SK-N-SH (cell line): ENCODE measurements at regions not wholly inside any gene's neighbourhood (a gene's known extent, or its start where the extent isn't known, plus 50 kb on each side); places are given as distances from the start of the nearest gene placed in this dataset.

Experiments
- CTCF ChIA-PET: fragments of 300-600, 350-600 bp; formaldehyde crosslinking; extraction: SDS; loops from one replicate; lab custom pipeline; 2021; lab: Yijun Ruan, JAX
- POLR2A ChIA-PET: fragments of 350-600 bp; sonication (Branson Sonifier 250); formaldehyde crosslinking; extraction: SDS; loops from one replicate; lab custom pipeline; 2020; ENCODE audit warnings: antibody characterized with exemption, inconsistent platforms; lab: Yijun Ruan, JAX
- DNase-seq: peaks from one replicate; pipeline ENCODE4 v3.0.0; 2012
- H2AFZ ChIP-seq: fragments of 200-600 bp; sonication (generic); 2 replicates; pipeline ENCODE4 v1.8.1; 2016; ENCODE audit warnings: antibody characterized with exemption, mild to moderate bottlenecking, low read depth
- H3F3A ChIP-seq: fragments of 200-600 bp; sonication (generic); replicated peaks from 2 replicates; pipeline ENCODE3; 2016; ENCODE audit warnings: antibody characterized with exemption, mild to moderate bottlenecking; ENCODE audit not compliant: insufficient read depth
- H3K27ac ChIP-seq, 2 experiments: fragments of 200-500 bp in 1 of 2; fragments of 200-600 bp in 1 of 2; sonication (Bioruptor generic) in 1 of 2; sonication (generic), shearing (Covaris generic) in 1 of 2; 2 replicates each; pipeline versions ENCODE4 v1.5.1 to v1.6.1; 2014 to 2016; ENCODE audit warnings: low read depth in 2 of 2, inconsistent platforms in 1 of 2, low read length in 1 of 2, mild to moderate bottlenecking in 1 of 2, mixed read lengths in 1 of 2
- H3K27me3 ChIP-seq: fragments of 200-600 bp; sonication (generic), shearing (Covaris generic); 2 replicates; pipeline ENCODE4 v1.6.1; 2016; ENCODE audit warnings: mixed run types; ENCODE audit not compliant: insufficient read depth
- H3K36me3 ChIP-seq, 2 experiments: fragments of 200-500 bp in 1 of 2; fragments of 200-600 bp in 1 of 2; sonication (Bioruptor generic) in 1 of 2; sonication (generic) in 1 of 2; replicated peaks in 1 of 2; 2 replicates each; pipeline versions ENCODE3 to v1.5.1; 2014 to 2016; ENCODE audit warnings: low read length in 1 of 2, mild to moderate bottlenecking in 1 of 2; ENCODE audit not compliant: insufficient read depth in 2 of 2, control insufficient read depth in 1 of 2
- H3K4me1 ChIP-seq, 2 experiments: fragments of 200-500 bp in 1 of 2; fragments of 200-600 bp in 1 of 2; sonication (Bioruptor generic) in 1 of 2; sonication (generic), shearing (Covaris generic) in 1 of 2; 2 replicates each; pipeline versions ENCODE4 v1.5.1 to v1.6.1; 2014 to 2016; ENCODE audit warnings: low read depth in 1 of 2, low read length in 1 of 2, mixed run types in 1 of 2; ENCODE audit not compliant: insufficient read depth in 2 of 2, control insufficient read depth in 1 of 2
- H3K4me2 ChIP-seq: fragments of 200-600 bp; sonication (generic), shearing (Covaris generic); 2 replicates; pipeline ENCODE4 v1.6.1; 2017; ENCODE audit warnings: mixed run types
- H3K4me3 ChIP-seq, 2 experiments: fragments of 200-500 bp in 1 of 2; fragments of 200-600 bp in 1 of 2; sonication (Bioruptor generic) in 1 of 2; sonication (generic), shearing (Covaris generic) in 1 of 2; 2 replicates each; pipeline versions ENCODE4 v1.5.1 to v1.8.1; 2014 to 2016; ENCODE audit warnings: low read depth in 2 of 2, inconsistent platforms in 1 of 2, low read length in 1 of 2, mild to moderate bottlenecking in 1 of 2, mixed read lengths in 1 of 2, moderate library complexity in 1 of 2
- H3K79me2 ChIP-seq: fragments of 200-600 bp; sonication (generic); 2 replicates; pipeline ENCODE4 v1.8.1; 2017; ENCODE audit warnings: mild to moderate bottlenecking; ENCODE audit not compliant: insufficient read depth
- H3K9ac ChIP-seq: fragments of 200-600 bp; sonication (generic); 2 replicates; pipeline ENCODE4 v1.6.1; 2017; ENCODE audit warnings: mixed run types
- H3K9me2 ChIP-seq: fragments of 200-600 bp; sonication (generic); 2 replicates; pipeline ENCODE4 v1.6.1; 2017; ENCODE audit warnings: mixed run types
- H3K9me3 ChIP-seq: fragments of 200-600 bp; sonication (generic); 2 replicates; pipeline ENCODE4 v1.6.1; 2017; ENCODE audit warnings: mixed run types, mild to moderate bottlenecking, moderate library complexity
- H4K20me1 ChIP-seq: fragments of 200-600 bp; sonication (generic); 2 replicates; pipeline ENCODE4 v1.6.1; 2017; ENCODE audit warnings: mild to moderate bottlenecking, mixed run types; ENCODE audit not compliant: insufficient read depth
- ELF1 ChIP-seq: IDR thresholded peaks from 2 replicates; pipeline ENCODE4 v1.4.0; 2012
- EP300 ChIP-seq, 2 experiments: IDR thresholded peaks; 2 replicates each; pipeline versions ENCODE4 v1.4.0 to v1.6.1; 2012; ENCODE audit warnings: borderline replicate concordance in 1 of 2, low read depth in 1 of 2, low read length in 1 of 2
- FOSL2 ChIP-seq: IDR thresholded peaks from 2 replicates; pipeline ENCODE4 v1.4.0; 2012; ENCODE audit warnings: low read depth, mild to moderate bottlenecking, moderate library complexity, borderline replicate concordance
- FOXJ3 ChIP-seq: sonication (generic); formaldehyde crosslinking; IDR thresholded peaks from 2 replicates; pipeline ENCODE4 v1.5.1; 2020; ENCODE audit warnings: mild to moderate bottlenecking, missing genetic modification reagents
- FOXM1 ChIP-seq: IDR thresholded peaks from 2 replicates; pipeline ENCODE4 v1.4.0; 2012; ENCODE audit warnings: low read depth, mild to moderate bottlenecking
- GATA2 ChIP-seq: sonication (generic); formaldehyde crosslinking; IDR thresholded peaks from 2 replicates; pipeline ENCODE4 v1.5.0; 2020; ENCODE audit warnings: mild to moderate bottlenecking, missing genetic modification reagents
- MXI1 ChIP-seq: IDR thresholded peaks from 2 replicates; pipeline ENCODE4 v1.6.1; 2012; ENCODE audit warnings: mild to moderate bottlenecking, low read depth, low read length, improper control_type of control experiment
- NFIC ChIP-seq: IDR thresholded peaks from 2 replicates; pipeline ENCODE4 v1.4.0; 2012; ENCODE audit warnings: borderline replicate concordance
- NRF1 ChIP-seq: IDR thresholded peaks from 2 replicates; pipeline ENCODE4 v1.6.1; 2012; ENCODE audit warnings: low read depth, mild to moderate bottlenecking, low read length
- POLR2AphosphoS5 ChIP-seq: IDR thresholded peaks from 2 replicates; pipeline ENCODE4 v1.6.1; 2012; ENCODE audit warnings: low read depth, low read length
- RAD21 ChIP-seq: IDR thresholded peaks from 2 replicates; pipeline ENCODE4 v1.6.1; 2012; ENCODE audit warnings: mild to moderate bottlenecking, low read length
- RXRA ChIP-seq: IDR thresholded peaks from 2 replicates; pipeline ENCODE4 v1.4.0; 2012; ENCODE audit warnings: low read depth, mild to moderate bottlenecking, borderline replicate concordance
- TAF1 ChIP-seq: IDR thresholded peaks from 2 replicates; pipeline ENCODE4 v1.6.1; 2012; ENCODE audit warnings: low read depth, mild to moderate bottlenecking, low read length, moderate library complexity, borderline replicate concordance
- TCF12 ChIP-seq: IDR thresholded peaks from 2 replicates; pipeline ENCODE4 v1.4.0; 2012
- TEAD4 ChIP-seq: IDR thresholded peaks from 2 replicates; pipeline ENCODE4 v1.4.0; 2012; ENCODE audit warnings: mild to moderate bottlenecking, borderline replicate concordance; ENCODE audit not compliant: insufficient read depth
- WGBS: methylation state at CpG from one replicate; pipeline ENCODE4 v1.1.6; 2017; ENCODE audit warnings: low lambda C conversion rate; 5-methylcytosine and 5-hydroxymethylcytosine counted together
- TF ChIP-seq, protein P1 (sequence below): IDR thresholded peaks from 2 replicates; pipeline ENCODE4; 2012
- TF ChIP-seq, protein P2 (sequence below): fragments of 150-350 bp; IDR thresholded peaks from 2 replicates; pipeline ENCODE4 v1.6.1; 2017; ENCODE audit warnings: antibody characterized with exemption, low read length, low read depth, borderline replicate concordance
- TF ChIP-seq, protein P3 (sequence below): IDR thresholded peaks from 2 replicates; pipeline ENCODE4 v1.4.0; 2012; ENCODE audit warnings: low read depth

DNA sequence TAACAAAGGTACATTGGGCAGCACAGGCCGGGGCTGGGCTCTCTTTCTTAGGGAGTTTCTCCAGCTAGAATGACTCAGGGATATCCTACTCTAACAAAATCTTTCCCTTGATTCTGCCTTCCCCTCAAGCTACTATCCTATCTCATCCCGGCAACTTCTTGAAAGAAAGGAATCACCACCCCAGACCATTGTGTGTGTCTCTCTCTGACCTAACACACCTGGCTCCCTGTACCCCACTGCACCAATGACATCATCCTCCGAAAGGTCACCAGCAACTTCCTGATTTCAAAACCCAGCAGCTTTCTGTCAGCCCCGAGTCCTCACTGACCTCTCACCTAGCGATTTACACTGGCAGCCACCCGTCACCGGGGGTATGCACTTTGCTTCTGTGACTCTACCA, 72.1 kb upstream of the MAP4K4 start:
- Histone ChIP-seq H3K4me1 (no peaks in the 10 kb centered on the region), H3F3A (no peaks in the 10 kb centered on the region), H3K4me3 (no peak overlapping the region), H3K27me3 (no peaks in the 10 kb centered on the region), H3K27ac (no peak overlapping the region), H3K9me2 (no peaks in the 10 kb centered on the region), H3K36me3 (no peaks in the 10 kb centered on the region), H3K4me2 (no peak overlapping the region), H3K9me3 (no peaks in the 10 kb centered on the region), H4K20me1 (no peaks in the 10 kb centered on the region), H3K9ac (no peak overlapping the region), H2AFZ (no peak overlapping the region), H3K79me2 (no peaks in the 10 kb centered on the region)
- ChIA-PET POLR2A (no interaction called here), CTCF (no interaction called here)
- 81% methylated on average over 7 of the region's 7 CpGs for WGBS
- no peak for DNase-seq
- TF ChIP-seq FOSL2 (no peak), RAD21 (no peak), NRF1 (no peak), TCF12 (no peak), POLR2AphosphoS5 (no peak), GATA2 (CRISPR knock-in tag) (no peak)

DNA sequence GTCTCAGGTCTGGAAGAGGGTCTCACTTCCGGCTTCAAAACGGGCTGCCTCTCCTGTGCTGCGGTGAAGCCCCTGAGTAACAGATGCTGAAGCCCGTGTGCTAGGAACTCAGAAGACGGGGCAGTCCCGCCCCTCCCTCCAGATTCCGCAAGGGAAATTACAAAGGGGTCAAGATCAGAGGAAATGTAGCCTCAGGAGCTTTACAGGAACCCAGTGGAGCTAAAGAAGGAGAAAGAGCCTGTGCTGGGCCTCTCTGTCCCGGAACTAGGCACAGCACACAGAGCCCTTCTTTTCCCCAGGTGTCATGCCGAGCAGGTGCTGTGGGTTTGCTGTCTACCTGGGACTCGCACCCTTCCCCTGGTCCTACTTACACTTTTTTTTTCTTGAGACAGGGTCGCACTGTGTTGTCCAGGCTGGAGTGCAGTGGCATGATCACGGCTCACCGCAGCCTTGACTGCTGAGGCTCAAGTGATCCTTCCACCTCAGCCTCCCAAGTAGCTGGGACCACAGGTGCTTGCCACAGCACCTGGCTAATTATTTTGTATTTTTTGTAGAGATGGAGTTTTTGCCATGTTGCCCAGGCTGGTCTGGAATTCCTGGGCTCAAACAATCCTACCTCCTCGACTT, 72.7 kb upstream of the MAP4K4 start:
- no peaks in the 10 kb centered on the region for H3K4me1 ChIP-seq
- POLR2A ChIA-PET: no interaction called here
- no peaks in the 10 kb centered on the region for H3K79me2 ChIP-seq
- DNase-seq: no peak
- no peaks in the 10 kb centered on the region for H4K20me1 ChIP-seq
- TF ChIP-seq POLR2AphosphoS5 (no peak), ELF1 (no peak), FOSL2 (no peak), EP300 (IDR thresholded peaks at IDR 0.05; ENCODE audit: borderline replicate concordance in 1 of 2, low read depth in 1 of 2, low read length in 1 of 2) (no peak), TAF1 (no peak), RAD21 (no peak), FOXJ3 (CRISPR knock-in tag) (no peak), MXI1 (no peak), TEAD4 (no peak), RXRA (no peak), FOXM1 (no peak), NFIC (no peak)
- TF ChIP-seq, protein P1, sequence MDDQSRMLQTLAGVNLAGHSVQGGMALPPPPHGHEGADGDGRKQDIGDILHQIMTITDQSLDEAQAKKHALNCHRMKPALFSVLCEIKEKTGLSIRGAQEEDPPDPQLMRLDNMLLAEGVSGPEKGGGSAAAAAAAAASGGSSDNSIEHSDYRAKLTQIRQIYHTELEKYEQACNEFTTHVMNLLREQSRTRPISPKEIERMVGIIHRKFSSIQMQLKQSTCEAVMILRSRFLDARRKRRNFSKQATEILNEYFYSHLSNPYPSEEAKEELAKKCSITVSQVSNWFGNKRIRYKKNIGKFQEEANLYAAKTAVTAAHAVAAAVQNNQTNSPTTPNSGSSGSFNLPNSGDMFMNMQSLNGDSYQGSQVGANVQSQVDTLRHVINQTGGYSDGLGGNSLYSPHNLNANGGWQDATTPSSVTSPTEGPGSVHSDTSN: no peak
- TF ChIP-seq, protein P2, sequence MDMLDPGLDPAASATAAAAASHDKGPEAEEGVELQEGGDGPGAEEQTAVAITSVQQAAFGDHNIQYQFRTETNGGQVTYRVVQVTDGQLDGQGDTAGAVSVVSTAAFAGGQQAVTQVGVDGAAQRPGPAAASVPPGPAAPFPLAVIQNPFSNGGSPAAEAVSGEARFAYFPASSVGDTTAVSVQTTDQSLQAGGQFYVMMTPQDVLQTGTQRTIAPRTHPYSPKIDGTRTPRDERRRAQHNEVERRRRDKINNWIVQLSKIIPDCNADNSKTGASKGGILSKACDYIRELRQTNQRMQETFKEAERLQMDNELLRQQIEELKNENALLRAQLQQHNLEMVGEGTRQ: no peak
- TF ChIP-seq, protein P3, sequence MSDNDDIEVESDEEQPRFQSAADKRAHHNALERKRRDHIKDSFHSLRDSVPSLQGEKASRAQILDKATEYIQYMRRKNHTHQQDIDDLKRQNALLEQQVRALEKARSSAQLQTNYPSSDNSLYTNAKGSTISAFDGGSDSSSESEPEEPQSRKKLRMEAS: no peak
- no peaks in the 10 kb centered on the region for H3K9me2 ChIP-seq
- H3K4me3 ChIP-seq: no peak overlapping the region
- H3K9ac ChIP-seq: no peak overlapping the region
- no peak overlapping the region for H2AFZ ChIP-seq
- H3K27ac ChIP-seq: no peak overlapping the region
- no peaks in the 10 kb centered on the region for H3K9me3 ChIP-seq
- no peaks in the 10 kb centered on the region for H3K27me3 ChIP-seq
- no peak overlapping the region for H3K4me2 ChIP-seq
- H3K36me3 ChIP-seq: no peaks in the 10 kb centered on the region
- no peaks in the 10 kb centered on the region for H3F3A ChIP-seq
- WGBS: 74% methylated on average over 8 of the region's 14 CpGs
- CTCF ChIA-PET: no interaction called here
